HL-60/S4 (cell line): ENCODE measurements at regions not wholly inside any gene's neighbourhood (a gene's known extent, or its start where the extent isn't known, plus 50 kb on each side); places are given as distances from the start of the nearest gene placed in this dataset.

Source experiments
- in situ Hi-C: fragments of 300-500 bp; cut with MboI; formaldehyde crosslinking; loops from 2 replicates; pipeline ENCODE4 v1.14.3; 2022; ENCODE audit warnings: low sequenced_read_pairs

- in situ Hi-C loops: no loop called here
Observed at GRCh38 chr2:58734365-58734764, 493.2 kb upstream of the FANCL start.

DNA sequence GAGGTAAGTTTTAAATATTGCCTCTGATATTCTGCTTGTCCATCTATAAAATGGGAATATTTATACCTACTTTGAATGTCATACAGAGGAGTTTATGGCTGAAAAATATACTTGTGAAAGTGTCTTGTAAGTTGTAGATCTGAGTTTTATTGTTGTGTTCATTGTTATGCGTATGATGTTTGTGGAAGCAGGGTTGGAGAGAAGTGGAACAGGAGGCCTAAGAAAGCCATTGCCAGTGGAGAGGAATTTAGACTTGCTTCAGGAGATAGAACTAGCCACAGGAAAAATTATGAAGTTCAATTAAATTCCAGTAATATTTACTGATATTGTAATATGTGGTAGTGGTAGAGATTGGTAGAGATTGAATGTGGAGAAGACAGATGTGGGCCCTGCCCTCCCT is 491.9 kb upstream of the FANCL start:
- in situ Hi-C loops: no loop called here

DNA sequence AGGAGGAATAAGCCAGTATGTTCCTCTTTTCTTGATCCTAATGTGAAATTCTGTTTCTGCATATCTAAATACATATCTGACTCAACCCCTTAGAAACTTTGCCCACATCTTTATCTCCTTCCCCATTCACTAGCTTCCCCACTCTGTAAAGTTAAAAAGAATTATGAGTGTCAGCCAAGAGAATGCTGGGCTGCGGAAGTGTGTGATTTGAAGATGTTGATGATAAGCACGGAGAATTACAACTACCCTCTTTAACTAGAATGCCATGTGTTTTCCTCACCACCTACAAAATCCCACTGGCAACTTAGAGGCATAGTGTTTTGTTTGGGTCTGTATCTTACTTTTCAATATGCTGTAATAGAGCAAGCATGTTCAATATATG is 490.4 kb upstream of the FANCL start:
- in situ Hi-C loops: no loop called here

GRCh38 chr2:58730764-58731487 is 489.8 kb upstream of the FANCL start:
- in situ Hi-C loops: no loop called here

DNA sequence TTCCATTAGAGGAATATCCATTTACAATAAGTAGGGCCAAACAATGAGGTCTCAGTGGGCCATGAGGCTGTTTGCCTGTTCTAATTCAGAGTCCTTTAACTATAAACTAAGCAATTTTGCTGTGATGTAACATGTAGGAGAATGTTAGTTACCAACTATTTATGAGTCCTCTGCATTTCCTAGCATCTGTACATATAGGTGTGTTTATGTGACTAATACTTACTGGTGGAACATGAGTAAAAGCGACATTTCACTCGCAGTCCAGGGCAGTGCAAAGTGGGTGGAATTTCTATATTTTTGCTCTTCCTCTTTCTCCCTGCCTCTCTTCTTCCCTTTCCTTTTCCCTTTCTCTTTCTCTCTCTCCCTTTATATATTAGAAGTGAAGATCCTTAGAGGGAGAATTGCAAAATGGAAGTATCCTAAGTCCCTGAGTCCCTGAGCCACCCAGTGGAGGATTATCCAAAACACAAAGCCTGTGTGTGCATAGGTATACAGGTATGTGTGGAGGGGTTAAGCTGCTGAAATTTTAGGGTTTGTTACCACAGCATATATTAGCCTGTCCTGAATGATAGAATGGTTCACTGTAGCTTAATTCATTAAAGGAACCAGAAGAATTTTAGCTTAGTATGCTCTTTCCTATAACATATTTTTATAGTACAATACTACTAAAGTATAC is 487.0 kb upstream of the FANCL start:
- in situ Hi-C loops: no loop called here

DNA sequence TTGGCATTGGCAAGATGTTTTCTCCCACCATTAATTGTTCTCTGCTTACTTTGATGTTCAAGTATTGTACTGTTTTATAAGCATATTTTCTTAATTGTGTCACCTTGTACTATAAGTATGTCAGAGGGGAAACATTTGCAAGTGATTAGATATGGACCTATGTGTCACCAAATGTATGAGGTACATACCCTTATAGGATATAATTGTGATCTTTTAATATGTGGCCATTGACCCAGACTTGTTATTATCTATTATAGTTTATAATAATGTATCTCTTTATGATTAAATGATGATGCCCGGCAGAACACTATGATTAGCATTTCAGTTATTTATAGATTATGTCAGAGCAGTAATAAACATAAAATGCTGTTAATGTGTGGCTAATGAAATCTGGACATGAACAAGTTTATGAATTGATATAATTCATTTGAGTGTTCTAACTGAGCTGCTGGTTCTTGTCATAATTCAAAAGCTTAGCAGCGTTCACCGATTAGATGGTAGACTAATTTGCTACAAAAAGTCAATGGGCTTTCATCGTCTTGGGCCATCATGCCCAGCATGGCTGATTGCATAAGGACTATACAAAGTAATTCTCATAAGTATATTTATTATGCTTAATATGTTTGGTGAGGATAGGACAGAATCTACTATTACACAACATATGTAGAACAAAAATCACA is 480.9 kb upstream of the FANCL start:
- in situ Hi-C loops: no loop called here

DNA sequence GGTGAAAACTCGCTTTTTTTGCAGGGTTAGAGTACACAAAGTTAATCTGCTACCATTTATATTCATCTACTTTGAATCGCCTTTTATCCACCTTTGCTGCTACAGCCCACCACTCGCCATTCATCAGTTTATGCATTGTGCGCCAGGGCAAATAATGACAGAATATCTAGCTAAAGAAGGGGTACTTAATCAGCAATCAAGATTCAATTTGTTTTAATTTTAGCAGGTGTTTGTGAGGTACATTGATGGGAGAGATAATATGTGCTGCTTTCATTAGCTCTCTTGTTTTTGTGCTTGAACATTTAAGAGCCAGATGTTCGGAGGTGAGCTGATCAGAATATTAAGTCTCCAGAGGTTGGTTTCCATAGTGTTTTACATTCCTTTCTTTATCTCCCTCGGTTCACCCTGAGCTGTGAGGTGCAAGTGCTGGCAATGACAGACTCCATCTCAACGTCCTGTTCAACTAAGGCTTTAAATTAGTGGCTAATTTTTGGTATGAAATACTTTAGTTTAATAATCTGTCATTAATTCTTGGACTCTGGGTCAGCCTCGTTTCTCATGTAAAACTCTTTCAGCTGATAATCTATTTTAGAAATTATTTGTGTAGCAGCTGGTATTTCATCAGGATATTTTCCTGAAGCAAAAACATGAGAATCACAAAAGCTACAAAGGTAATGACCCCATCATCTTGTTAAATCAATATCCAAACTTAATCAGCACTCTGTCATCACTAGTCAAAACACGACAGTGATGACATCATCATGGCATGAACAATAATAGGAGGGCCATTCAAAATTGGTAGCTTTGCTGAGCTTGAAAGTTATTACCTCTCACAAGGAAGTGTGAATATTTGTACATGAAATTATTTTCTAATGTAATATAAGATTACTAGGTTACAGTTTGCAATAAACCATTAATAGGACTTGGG is 479.9 kb upstream of the FANCL start:
- in situ Hi-C loops: no loop called here

GRCh38 chr2:58720033-58720769 is 479.1 kb upstream of the FANCL start:
- in situ Hi-C loops: no loop called here

DNA sequence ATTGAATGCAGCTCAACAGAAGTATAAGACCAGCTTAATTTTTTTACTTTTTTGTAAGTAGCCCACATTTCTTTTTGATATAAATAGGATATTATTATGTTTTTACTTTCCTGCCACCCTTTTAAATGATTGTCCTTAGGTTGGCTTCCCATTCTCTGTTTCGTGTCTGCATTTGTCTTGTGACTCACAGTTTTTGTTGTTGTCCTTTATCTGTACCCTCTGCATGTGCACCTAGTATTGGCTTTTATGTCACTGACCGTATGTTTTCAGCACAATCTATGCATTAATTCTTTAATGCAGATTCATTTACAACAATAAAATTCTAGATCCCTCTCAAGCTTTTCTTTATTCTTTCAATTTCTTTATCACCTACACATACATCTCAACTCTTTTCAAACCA is 474.2 kb upstream of the FANCL start:
- in situ Hi-C loops: no loop called here

GRCh38 chr2:58714238-58714637 is 473.1 kb upstream of the FANCL start:
- in situ Hi-C loops: no loop called here

- in situ Hi-C loops: no loop called here
Observed at GRCh38 chr2:58710795-58711279, 469.7 kb upstream of the FANCL start.

DNA sequence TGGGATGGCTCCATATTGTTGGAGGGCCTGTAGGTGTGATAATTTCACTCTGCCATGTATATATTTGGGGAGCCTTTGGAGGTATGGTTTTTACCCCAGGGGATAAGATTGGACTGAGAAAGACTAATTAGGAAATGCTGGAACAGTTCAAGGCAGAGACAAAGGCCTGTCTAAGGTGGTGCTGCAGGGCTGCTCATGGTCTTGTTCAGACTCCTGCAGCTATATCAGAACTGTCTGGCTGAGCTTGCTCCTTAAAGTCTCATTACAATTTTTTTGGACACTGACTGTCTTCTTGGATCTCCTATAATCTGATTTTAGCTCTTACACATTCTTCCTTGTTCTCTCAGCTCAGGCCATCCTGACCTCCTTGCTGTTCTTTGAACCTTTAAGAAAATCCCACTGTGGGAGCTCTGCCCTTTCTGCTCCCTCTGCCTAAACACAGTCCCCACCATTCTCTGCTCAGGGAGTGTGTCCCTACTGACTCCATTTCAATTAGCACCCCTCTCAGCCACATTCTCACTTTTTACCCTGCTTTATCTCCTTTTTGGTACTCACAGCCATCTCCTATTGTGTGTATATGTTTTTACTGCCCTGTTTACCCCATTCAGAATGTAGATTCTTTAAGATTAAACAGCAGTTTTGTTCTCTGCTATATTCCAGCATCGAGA is 468.7 kb upstream of the FANCL start:
- in situ Hi-C loops: no loop called here

- in situ Hi-C loops: no loop called here
Observed at GRCh38 chr2:58709274-58709673, 468.1 kb upstream of the FANCL start.

GRCh38 chr2:58708565-58708964 is 467.4 kb upstream of the FANCL start:
- in situ Hi-C loops: no loop called here

DNA sequence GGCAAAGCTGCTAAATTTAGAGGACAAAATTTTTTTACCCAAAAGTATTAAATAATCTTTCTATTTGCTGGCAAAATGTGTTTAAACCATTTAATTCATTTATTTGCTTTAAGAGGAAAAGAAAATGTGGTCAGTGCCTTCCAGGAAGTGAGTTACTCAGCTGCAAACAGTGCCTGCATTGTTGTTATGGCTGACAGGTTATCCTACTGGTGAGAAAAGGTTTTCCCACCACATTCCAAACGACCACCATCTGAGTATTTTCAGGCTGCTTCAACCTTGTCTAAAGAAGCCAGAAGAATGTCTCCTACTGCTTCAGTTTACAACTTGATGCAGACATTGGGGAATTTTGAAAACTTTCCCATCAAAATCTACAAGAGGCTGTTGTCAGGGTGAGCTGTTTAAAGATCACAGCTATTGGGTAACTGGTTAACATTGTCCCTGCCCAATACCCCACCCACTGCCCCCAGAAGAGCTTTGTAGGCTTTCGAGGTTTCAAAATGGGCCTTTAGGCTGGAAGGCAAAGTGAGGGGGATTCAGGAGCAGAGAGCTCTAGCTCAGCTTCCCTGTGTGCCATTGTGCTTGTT is 461.3 kb upstream of the FANCL start:
- in situ Hi-C loops: no loop called here

DNA sequence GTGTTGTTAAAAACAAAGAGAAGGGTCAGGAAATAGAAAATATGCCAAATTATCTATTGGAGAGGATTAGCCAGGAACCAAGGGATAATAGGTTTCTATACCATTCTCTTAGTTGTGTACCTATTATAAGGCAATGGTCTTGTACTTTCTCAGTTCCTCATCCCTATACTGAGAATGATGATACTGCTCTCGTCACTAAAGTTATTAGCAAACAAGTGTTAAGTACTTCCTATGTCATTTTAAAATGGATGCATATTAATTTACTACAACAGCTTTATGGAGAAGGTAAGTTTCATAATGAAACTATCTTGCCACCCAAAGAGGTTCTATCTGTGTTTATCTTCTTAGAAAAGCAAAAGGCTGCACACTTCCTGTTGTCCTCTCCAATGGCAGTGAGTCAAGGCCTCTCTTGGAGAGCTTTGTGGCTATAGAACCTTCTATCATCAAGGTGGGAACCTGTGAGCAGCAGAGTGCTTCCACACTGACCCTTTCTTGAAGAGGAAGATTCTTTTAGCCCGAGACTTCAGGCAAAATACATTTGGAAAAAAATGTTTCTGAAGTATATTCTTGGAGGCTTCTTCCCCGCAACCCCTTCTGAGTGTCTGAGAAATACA is 460.7 kb upstream of the FANCL start:
- in situ Hi-C loops: no loop called here

- in situ Hi-C loops: no loop called here
Observed at GRCh38 chr2:58700591-58700990, 459.5 kb upstream of the FANCL start.

DNA sequence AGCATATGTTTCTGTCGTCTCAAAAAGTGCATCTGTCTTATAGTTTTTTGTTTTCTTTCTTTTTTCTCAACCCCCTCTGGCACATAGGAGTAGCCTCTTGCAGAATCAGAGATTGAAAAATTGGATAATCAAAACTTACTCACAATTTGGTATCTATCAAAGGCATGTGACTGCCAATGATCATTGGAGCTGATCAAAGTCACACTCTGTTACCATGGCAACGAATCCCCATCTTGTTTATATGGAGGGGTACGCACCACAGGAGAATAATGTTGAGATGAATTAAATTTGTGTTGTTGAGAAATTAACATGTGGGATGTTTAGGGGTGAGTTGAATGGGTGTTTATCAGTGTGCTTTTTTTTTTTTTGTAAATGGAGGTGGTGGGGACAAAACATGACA is 458.3 kb upstream of the FANCL start:
- in situ Hi-C loops: no loop called here

GRCh38 chr2:58698620-58699019 is 457.5 kb upstream of the FANCL start:
- in situ Hi-C loops: no loop called here
